AG08396 (cell line): ENCODE measurements at regions not wholly inside any gene's neighbourhood (a gene's known extent, or its start where the extent isn't known, plus 50 kb on each side); places are given as distances from the start of the nearest gene placed in this dataset.
"Not testable (repeated sequence)": the region's sequence is repeated elsewhere in the genome, so short reads cannot be mapped to it uniquely, and the experiment has no call there.

Experiments
- DNase-seq: peaks from one replicate; pipeline ENCODE4 v3.0.0; 2012; ENCODE audit warnings: low spot score, mixed read lengths

- no peak for DNase-seq
Measured at GRCh38 chr5:158264264-158264663, 405.3 kb upstream of the CLINT1 start.

- no peak for DNase-seq
Measured at GRCh38 chr5:158261674-158262367, 402.9 kb upstream of the CLINT1 start.

- DNase-seq, result no peak
Measured at GRCh38 chr5:158256096-158256495, 397.2 kb upstream of the CLINT1 start.

- no peak for DNase-seq
Measured at GRCh38 chr5:158255609-158256008, 396.7 kb upstream of the CLINT1 start.

GRCh38 chr5:158246661-158247060, 387.7 kb upstream of the CLINT1 start:
- no peak for DNase-seq

- no peak for DNase-seq
Measured at GRCh38 chr5:158245513-158245912, 386.6 kb upstream of the CLINT1 start.

- no peak for DNase-seq
Measured at GRCh38 chr5:158244882-158245281, 385.9 kb upstream of the CLINT1 start.

- DNase-seq, result no peak
Measured at GRCh38 chr5:158236511-158237335, 377.8 kb upstream of the CLINT1 start.

- no peak for DNase-seq
Measured at GRCh38 chr5:158235159-158235547, 376.2 kb upstream of the CLINT1 start.

GRCh38 chr5:158234323-158235158, 375.6 kb upstream of the CLINT1 start:
- DNase-seq, result no peak

GRCh38 chr5:158233735-158234322, 374.9 kb upstream of the CLINT1 start:
- no peak for DNase-seq

- DNase-seq, result not testable (repeated sequence)
Measured at GRCh38 chr5:158227314-158227713, 368.4 kb upstream of the CLINT1 start.

GRCh38 chr5:158226496-158226895, 367.6 kb upstream of the CLINT1 start:
- no peak for DNase-seq

GRCh38 chr5:158224253-158224652, 365.3 kb upstream of the CLINT1 start:
- DNase-seq, result no peak

GRCh38 chr5:158223054-158223600, 364.2 kb upstream of the CLINT1 start:
- no peak for DNase-seq

- no peak for DNase-seq
Measured at GRCh38 chr5:158212917-158213316, 354.0 kb upstream of the CLINT1 start.

- DNase-seq, result no peak
Measured at GRCh38 chr5:158212237-158212636, 353.3 kb upstream of the CLINT1 start.

GRCh38 chr5:158209219-158209908, 350.4 kb upstream of the CLINT1 start:
- DNase-seq, result no peak

- no peak for DNase-seq
Measured at GRCh38 chr5:158207733-158208132, 348.8 kb upstream of the CLINT1 start.

GRCh38 chr5:158205992-158206391, 347.0 kb upstream of the CLINT1 start:
- DNase-seq, result no peak

- DNase-seq, result no peak
Measured at GRCh38 chr5:158203261-158203660, 344.3 kb upstream of the CLINT1 start.
